SK-N-SH treated with all-trans-retinoic acid at 6 μM for 48 hours (cell line): ENCODE measurements at regions not wholly inside any gene's neighbourhood (a gene's known extent, or its start where the extent isn't known, plus 50 kb on each side); places are given as distances from the start of the nearest gene placed in this dataset.
"Not testable (repeated sequence)": the region's sequence is repeated elsewhere in the genome, so short reads cannot be mapped to it uniquely, and the experiment has no call there.

Source experiments
- ATAC-seq: fragments of 200-7000 bp; cut with Tn5 transposase; 3 replicates; pipeline ENCODE4 v1.9.1; 2020; ENCODE audit warnings: mild to moderate bottlenecking, moderate library complexity
- ARNTL ChIP-seq: fragments of 450-650 bp; formaldehyde crosslinking; IDR thresholded peaks from 2 replicates; pipeline ENCODE4 v1.5.0; 2020; ENCODE audit warnings: low read depth, mild to moderate bottlenecking, moderate library complexity, borderline replicate concordance
- BACH2 ChIP-seq: fragments of 250-450 bp; sonication (Bioruptor Pico); IDR thresholded peaks from 2 replicates; pipeline ENCODE4 v1.9.0; 2021; ENCODE audit warnings: mild to moderate bottlenecking, borderline replicate concordance
- CSDC2 ChIP-seq: fragments of 250-450 bp; sonication (Bioruptor Pico); IDR thresholded peaks from 2 replicates; pipeline ENCODE4 v1.5.0; 2020; ENCODE audit warnings: mild to moderate bottlenecking, moderate library complexity
- CSRNP3 ChIP-seq: fragments of 250-450 bp; sonication (Bioruptor Pico); IDR thresholded peaks from 2 replicates; pipeline ENCODE4 v1.5.1; 2021; ENCODE audit warnings: mild to moderate bottlenecking, moderate library complexity
- ESRRG ChIP-seq: fragments of 250-450 bp; sonication (Bioruptor Pico); IDR thresholded peaks from 2 replicates; pipeline ENCODE4 v1.6.1; 2021; ENCODE audit warnings: mild to moderate bottlenecking
- GLIS3 ChIP-seq: fragments of 250-450 bp; sonication (Bioruptor Pico); IDR thresholded peaks from 2 replicates; pipeline ENCODE4 v1.5.0; 2020; ENCODE audit warnings: mild to moderate bottlenecking, moderate library complexity
- ISL1 ChIP-seq: fragments of 250-450 bp; sonication (Bioruptor Pico); IDR thresholded peaks from 2 replicates; pipeline ENCODE4 v2.1.2; 2022; ENCODE audit warnings: mild to moderate bottlenecking, moderate library complexity
- OSR1 ChIP-seq: fragments of 250-450 bp; sonication (Bioruptor Pico); IDR thresholded peaks from 2 replicates; pipeline ENCODE4 v1.8.0; 2022; ENCODE audit warnings: moderate library complexity, mild to moderate bottlenecking, inconsistent platforms
- PATZ1 ChIP-seq: fragments of 250-450 bp; sonication (Bioruptor Pico); IDR thresholded peaks from 2 replicates; pipeline ENCODE4 v1.8.0; 2020; ENCODE audit warnings: mild to moderate bottlenecking, moderate library complexity, borderline replicate concordance
- PPARA ChIP-seq: fragments of 250-450 bp; sonication (Bioruptor Pico); IDR thresholded peaks from 2 replicates; pipeline ENCODE4 v1.5.0; 2020; ENCODE audit warnings: mild to moderate bottlenecking, borderline replicate concordance
- RARB ChIP-seq: fragments of 250-450 bp; sonication (Bioruptor Pico); IDR thresholded peaks from 2 replicates; pipeline ENCODE4 v1.8.0; 2021; ENCODE audit warnings: mild to moderate bottlenecking, moderate library complexity
- SNAI2 ChIP-seq: fragments of 250-450 bp; sonication (Bioruptor Pico); IDR thresholded peaks from 2 replicates; pipeline ENCODE4 v1.5.0; 2020; ENCODE audit warnings: mild to moderate bottlenecking, moderate library complexity
- TCF4 ChIP-seq: fragments of 250-450 bp; sonication (Bioruptor Pico); IDR thresholded peaks from 2 replicates; pipeline ENCODE4 v1.8.0; 2021; ENCODE audit warnings: mild to moderate bottlenecking, moderate library complexity, borderline replicate concordance
- TOX ChIP-seq: fragments of 250-450 bp; sonication (Bioruptor Pico); IDR thresholded peaks from 2 replicates; pipeline ENCODE4 v1.8.0; 2021; ENCODE audit warnings: mild to moderate bottlenecking, moderate library complexity, borderline replicate concordance
- TSHZ2 ChIP-seq: fragments of 250-450 bp; sonication (Bioruptor Pico); IDR thresholded peaks from 2 replicates; pipeline ENCODE4 v1.5.0; 2020; ENCODE audit warnings: mild to moderate bottlenecking, moderate library complexity
- ZC3H10 ChIP-seq: fragments of 250-450 bp; sonication (Bioruptor Pico); IDR thresholded peaks from 2 replicates; pipeline ENCODE4 v1.5.1; 2021; ENCODE audit warnings: mild to moderate bottlenecking, moderate library complexity
- ZFP30 ChIP-seq: fragments of 450-650 bp; formaldehyde crosslinking; IDR thresholded peaks from 2 replicates; pipeline ENCODE4 v1.5.0; 2022; ENCODE audit warnings: mild to moderate bottlenecking, moderate library complexity
- ZNF70 ChIP-seq: fragments of 450-650 bp; formaldehyde crosslinking; IDR thresholded peaks from 2 replicates; pipeline ENCODE4 v1.5.0; 2020; ENCODE audit warnings: mild to moderate bottlenecking, moderate library complexity
- ZNF8 ChIP-seq: fragments of 450-650 bp; formaldehyde crosslinking; IDR thresholded peaks from 2 replicates; pipeline ENCODE4 v1.5.0; 2020; ENCODE audit warnings: mild to moderate bottlenecking, moderate library complexity
- TF ChIP-seq, protein P1 (sequence below): fragments of 250-450 bp; sonication (Bioruptor Pico); IDR thresholded peaks from 2 replicates; pipeline ENCODE4 v1.5.1; 2020; ENCODE audit warnings: low read depth, mild to moderate bottlenecking, moderate library complexity
- TF ChIP-seq, protein P2 (sequence below): fragments of 250-450 bp; sonication (Bioruptor Pico); IDR thresholded peaks from 2 replicates; pipeline ENCODE4 v1.8.0; 2021; ENCODE audit warnings: low read depth, mild to moderate bottlenecking, moderate library complexity, borderline replicate concordance

DNA sequence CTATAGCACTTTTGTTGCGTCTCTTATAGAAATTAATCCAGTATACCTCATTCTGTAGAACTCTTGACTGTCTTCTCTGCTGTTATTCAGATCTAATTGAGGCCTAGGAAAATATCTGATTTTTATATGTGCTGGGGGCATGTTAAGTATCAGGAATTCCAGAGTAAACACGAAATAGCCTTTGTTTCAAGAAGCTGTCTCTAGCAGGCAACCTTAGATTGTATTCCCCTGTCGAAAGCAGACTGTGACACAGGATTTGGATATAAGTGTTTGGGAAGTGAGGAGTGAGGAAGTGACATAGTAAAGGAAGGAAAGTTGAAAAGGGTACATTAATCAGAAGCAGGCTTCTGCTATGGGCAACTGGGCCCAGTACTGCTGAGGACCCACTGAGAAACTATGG is 72.1 kb upstream of the RASA1 start:
- ATAC-seq, result peak; percentile 66
- TF ChIP-seq GLIS3 (CRISPR knock-in tag) (no peak), OSR1 (CRISPR knock-in tag) (no peak), TCF4 (CRISPR knock-in tag) (no peak), ISL1 (CRISPR knock-in tag) (no peak), BACH2 (no peak), ARNTL (CRISPR knock-in tag) (no peak), ZNF8 (CRISPR knock-in tag) (no peak), RARB (CRISPR knock-in tag) (no peak), ZNF70 (CRISPR knock-in tag) (no peak), PATZ1 (CRISPR knock-in tag) (no peak), ZC3H10 (CRISPR knock-in tag) (no peak), SNAI2 (no peak), CSDC2 (no peak), ESRRG (CRISPR knock-in tag) (no peak), CSRNP3 (no peak), ZFP30 (CRISPR knock-in tag) (no peak), TOX (CRISPR knock-in tag) (no peak)
- TF ChIP-seq, protein P1, sequence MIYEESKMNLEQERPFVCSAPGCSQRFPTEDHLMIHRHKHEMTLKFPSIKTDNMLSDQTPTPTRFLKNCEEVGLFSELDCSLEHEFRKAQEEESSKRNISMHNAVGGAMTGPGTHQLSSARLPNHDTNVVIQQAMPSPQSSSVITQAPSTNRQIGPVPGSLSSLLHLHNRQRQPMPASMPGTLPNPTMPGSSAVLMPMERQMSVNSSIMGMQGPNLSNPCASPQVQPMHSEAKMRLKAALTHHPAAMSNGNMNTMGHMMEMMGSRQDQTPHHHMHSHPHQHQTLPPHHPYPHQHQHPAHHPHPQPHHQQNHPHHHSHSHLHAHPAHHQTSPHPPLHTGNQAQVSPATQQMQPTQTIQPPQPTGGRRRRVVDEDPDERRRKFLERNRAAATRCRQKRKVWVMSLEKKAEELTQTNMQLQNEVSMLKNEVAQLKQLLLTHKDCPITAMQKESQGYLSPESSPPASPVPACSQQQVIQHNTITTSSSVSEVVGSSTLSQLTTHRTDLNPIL (CRISPR knock-in tag), result no peak
- TF ChIP-seq, protein P2, sequence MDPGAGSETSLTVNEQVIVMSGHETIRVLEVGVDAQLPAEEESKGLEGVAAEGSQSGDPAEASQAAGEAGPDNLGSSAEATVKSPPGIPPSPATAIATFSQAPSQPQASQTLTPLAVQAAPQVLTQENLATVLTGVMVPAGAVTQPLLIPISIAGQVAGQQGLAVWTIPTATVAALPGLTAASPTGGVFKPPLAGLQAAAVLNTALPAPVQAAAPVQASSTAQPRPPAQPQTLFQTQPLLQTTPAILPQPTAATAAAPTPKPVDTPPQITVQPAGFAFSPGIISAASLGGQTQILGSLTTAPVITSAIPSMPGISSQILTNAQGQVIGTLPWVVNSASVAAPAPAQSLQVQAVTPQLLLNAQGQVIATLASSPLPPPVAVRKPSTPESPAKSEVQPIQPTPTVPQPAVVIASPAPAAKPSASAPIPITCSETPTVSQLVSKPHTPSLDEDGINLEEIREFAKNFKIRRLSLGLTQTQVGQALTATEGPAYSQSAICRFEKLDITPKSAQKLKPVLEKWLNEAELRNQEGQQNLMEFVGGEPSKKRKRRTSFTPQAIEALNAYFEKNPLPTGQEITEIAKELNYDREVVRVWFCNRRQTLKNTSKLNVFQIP (CRISPR knock-in tag), result no peak

GRCh38 chr5:87198010-87198409 is 69.7 kb upstream of the RASA1 start:
- no peak for ATAC-seq

DNA sequence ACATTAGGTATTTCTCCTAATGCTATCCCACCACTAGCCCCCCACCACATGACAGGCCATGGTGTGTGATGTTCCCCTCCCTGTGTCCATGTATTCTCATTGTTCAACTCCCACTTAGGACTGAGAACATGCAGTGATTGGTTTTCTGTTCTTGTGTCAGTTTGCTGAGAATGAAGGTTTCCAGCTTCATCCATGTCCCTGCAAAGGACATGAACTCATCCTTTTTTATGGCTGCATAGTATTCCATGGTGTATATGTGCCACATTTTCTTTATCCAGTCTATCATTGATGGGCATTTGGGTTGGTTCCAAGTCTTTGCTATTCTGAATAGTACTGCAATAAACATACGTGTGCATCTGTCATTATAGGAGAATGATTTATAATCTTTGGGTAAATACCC is 68.4 kb upstream of the RASA1 start:
- ATAC-seq, result not testable (repeated sequence)

More at GRCh38 chr5:87198010-87198409, 69.7 kb upstream of the RASA1 start:
- TF ChIP-seq PPARA (CRISPR knock-in tag), result no peak
- no peak for TF ChIP-seq TSHZ2 (CRISPR knock-in tag)
- no peak for TF ChIP-seq ARNTL (CRISPR knock-in tag)

GRCh38 chr5:87199704-87200103 is 68.0 kb upstream of the RASA1 start:
- not testable (repeated sequence) for ATAC-seq
